ENCODE measurements at regions not wholly inside any gene's neighbourhood (a gene's known extent, or its start where the extent isn't known, plus 50 kb on each side); places are given as distances from the start of the nearest gene placed in this dataset.

GRCh38 chr9:91155181-91155580, 206.5 kb downstream of the AUH start:
- Histone ChIP-seq H3K27ac (no peak overlapping the region), H3K9me3 (no peaks in the 10 kb centered on the region), H3K4me3 (no peak overlapping the region), H3K36me3 (no peaks in the 10 kb centered on the region), H3K27me3 (no peaks in the 10 kb centered on the region), H3K4me1 (peaks cover 0 to 2% of the 10 kb centered on the region in 2 donors)
- TF ChIP-seq, protein P1, sequence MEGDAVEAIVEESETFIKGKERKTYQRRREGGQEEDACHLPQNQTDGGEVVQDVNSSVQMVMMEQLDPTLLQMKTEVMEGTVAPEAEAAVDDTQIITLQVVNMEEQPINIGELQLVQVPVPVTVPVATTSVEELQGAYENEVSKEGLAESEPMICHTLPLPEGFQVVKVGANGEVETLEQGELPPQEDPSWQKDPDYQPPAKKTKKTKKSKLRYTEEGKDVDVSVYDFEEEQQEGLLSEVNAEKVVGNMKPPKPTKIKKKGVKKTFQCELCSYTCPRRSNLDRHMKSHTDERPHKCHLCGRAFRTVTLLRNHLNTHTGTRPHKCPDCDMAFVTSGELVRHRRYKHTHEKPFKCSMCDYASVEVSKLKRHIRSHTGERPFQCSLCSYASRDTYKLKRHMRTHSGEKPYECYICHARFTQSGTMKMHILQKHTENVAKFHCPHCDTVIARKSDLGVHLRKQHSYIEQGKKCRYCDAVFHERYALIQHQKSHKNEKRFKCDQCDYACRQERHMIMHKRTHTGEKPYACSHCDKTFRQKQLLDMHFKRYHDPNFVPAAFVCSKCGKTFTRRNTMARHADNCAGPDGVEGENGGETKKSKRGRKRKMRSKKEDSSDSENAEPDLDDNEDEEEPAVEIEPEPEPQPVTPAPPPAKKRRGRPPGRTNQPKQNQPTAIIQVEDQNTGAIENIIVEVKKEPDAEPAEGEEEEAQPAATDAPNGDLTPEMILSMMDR (IDR thresholded peaks at IDR 0.05 in 4 of 5, conservative IDR thresholded peaks at IDR 0.05 in 1 of 5): no peak
- no peak for TF ChIP-seq POLR2A (IDR thresholded peaks at IDR 0.05)
- intact Hi-C loops (cut with DNase I; ENCODE audit: low total_unique reads) (no loop called here), in situ Hi-C loops (cut with MboI; ENCODE audit: low sequenced_read_pairs in 4 of 4) (no loop called here)
- no peak for ATAC-seq
- DNase-seq: no peak

GRCh38 chr9:91155746-91156376, 205.9 kb downstream of the AUH start:
- no peak for TF ChIP-seq POLR2A (IDR thresholded peaks at IDR 0.05)
- TF ChIP-seq, protein P1 (IDR thresholded peaks at IDR 0.05 in 4 of 5, conservative IDR thresholded peaks at IDR 0.05 in 1 of 5): no peak
- no peaks in the 10 kb centered on the region for H3K9me3 ChIP-seq
- in situ Hi-C loops (cut with MboI; ENCODE audit: low sequenced_read_pairs in 4 of 4) (no loop called here), intact Hi-C loops (cut with DNase I; ENCODE audit: low total_unique reads) (no loop called here)
- no peaks in the 10 kb centered on the region for H3K36me3 ChIP-seq
- H3K27me3 ChIP-seq: no peaks in the 10 kb centered on the region
- no peak for ATAC-seq
- no peak for DNase-seq
- no peak overlapping the region for H3K27ac ChIP-seq
- no peak overlapping the region for H3K4me3 ChIP-seq
- peaks cover 0 to 3% of the 10 kb centered on the region in 2 donors for H3K4me1 ChIP-seq

GRCh38 chr9:91156451-91157234, 205.1 kb downstream of the AUH start:
- H3K36me3 ChIP-seq: no peaks in the 10 kb centered on the region
- peaks cover 0 to 3% of the 10 kb centered on the region in 2 donors for H3K4me1 ChIP-seq
- TF ChIP-seq POLR2A (IDR thresholded peaks at IDR 0.05): no peak
- no peak for ATAC-seq
- no peak overlapping the region for H3K27ac ChIP-seq
- no peak overlapping the region for H3K4me3 ChIP-seq
- no peaks in the 10 kb centered on the region for H3K9me3 ChIP-seq
- intact Hi-C loops (cut with DNase I; ENCODE audit: low total_unique reads) (no loop called here), in situ Hi-C loops (cut with MboI; ENCODE audit: low sequenced_read_pairs in 4 of 4) (no loop called here)
- H3K27me3 ChIP-seq: no peaks in the 10 kb centered on the region
- no peak for DNase-seq

GRCh38 chr9:91157883-91158282, 203.8 kb downstream of the AUH start:
- ATAC-seq: no peak
- TF ChIP-seq, protein P1 (IDR thresholded peaks at IDR 0.05 in 4 of 5, conservative IDR thresholded peaks at IDR 0.05 in 1 of 5): no peak
- TF ChIP-seq POLR2A (IDR thresholded peaks at IDR 0.05): no peak
- no peak overlapping the region for H3K4me3 ChIP-seq
- no peaks in the 10 kb centered on the region for H3K27me3 ChIP-seq
- no peaks in the 10 kb centered on the region for H3K9me3 ChIP-seq
- H3K36me3 ChIP-seq: no peaks in the 10 kb centered on the region
- no peak for DNase-seq
- in situ Hi-C loops (cut with MboI; ENCODE audit: low sequenced_read_pairs in 4 of 4): no loop called here
- peaks cover 0 to 3% of the 10 kb centered on the region in 2 donors for H3K4me1 ChIP-seq
- intact Hi-C loops (cut with DNase I; ENCODE audit: low total_unique reads): no loop called here
- no peak overlapping the region for H3K27ac ChIP-seq

GRCh38 chr9:91158286-91158685, 203.4 kb downstream of the AUH start:
- H3K36me3 ChIP-seq: no peaks in the 10 kb centered on the region
- DNase-seq (no peak), ATAC-seq (no peak)
- no peaks in the 10 kb centered on the region for H3K9me3 ChIP-seq
- TF ChIP-seq, protein P1 (IDR thresholded peaks at IDR 0.05 in 4 of 5, conservative IDR thresholded peaks at IDR 0.05 in 1 of 5): no peak
- no peak for TF ChIP-seq POLR2A (IDR thresholded peaks at IDR 0.05)
- H3K27me3 ChIP-seq: no peaks in the 10 kb centered on the region
- no peak overlapping the region for H3K27ac ChIP-seq
- no peak overlapping the region for H3K4me3 ChIP-seq
- intact Hi-C loops (cut with DNase I; ENCODE audit: low total_unique reads): no loop called here
- in situ Hi-C loops (cut with MboI; ENCODE audit: low sequenced_read_pairs in 4 of 4): no loop called here
- H3K4me1 ChIP-seq: peaks cover 0 to 3% of the 10 kb centered on the region in 2 donors
